Transverse colon (tissue), 4 donors: ENCODE measurements at regions not wholly inside any gene's neighbourhood (a gene's known extent, or its start where the extent isn't known, plus 50 kb on each side); places are given as distances from the start of the nearest gene placed in this dataset.

Experiments
- EP300 ChIP-seq: sonication (generic); formaldehyde crosslinking; IDR thresholded peaks from one replicate; pipeline ENCODE4 v1.6.1; 2017; ENCODE audit warnings: antibody characterized with exemption, low read depth
- POLR2A ChIP-seq: fragments of 450-650 bp; IDR thresholded peaks from one replicate; pipeline ENCODE4 v1.6.1; 2016; ENCODE audit warnings: antibody characterized with exemption, mild to moderate bottlenecking, moderate library complexity
- POLR2AphosphoS5 ChIP-seq, 3 donors: sonication (generic); formaldehyde crosslinking; IDR thresholded peaks; one replicate each; pipeline ENCODE4 v1.6.1; 2016; ENCODE audit warnings: antibody characterized with exemption in 3 of 3
- TF ChIP-seq, protein P1 (sequence below), 5 experiments: fragments of 200-600 bp in 3 of 5; fragments of 450-650 bp in 2 of 5; sonication (generic) in 3 of 5; IDR thresholded peaks; 1 replicate in 2 of 5; 2 replicates in 3 of 5; pipeline ENCODE4 v1.5.1; 2016 to 2017; ENCODE audit warnings: antibody characterized with exemption in 5 of 5, inconsistent platforms in 3 of 5, mild to moderate bottlenecking in 2 of 5, moderate library complexity in 1 of 5

- TF ChIP-seq EP300 (no peak), POLR2A (no peak), POLR2AphosphoS5 (IDR thresholded peaks at IDR 0.05) (no peak)
- TF ChIP-seq, protein P1, sequence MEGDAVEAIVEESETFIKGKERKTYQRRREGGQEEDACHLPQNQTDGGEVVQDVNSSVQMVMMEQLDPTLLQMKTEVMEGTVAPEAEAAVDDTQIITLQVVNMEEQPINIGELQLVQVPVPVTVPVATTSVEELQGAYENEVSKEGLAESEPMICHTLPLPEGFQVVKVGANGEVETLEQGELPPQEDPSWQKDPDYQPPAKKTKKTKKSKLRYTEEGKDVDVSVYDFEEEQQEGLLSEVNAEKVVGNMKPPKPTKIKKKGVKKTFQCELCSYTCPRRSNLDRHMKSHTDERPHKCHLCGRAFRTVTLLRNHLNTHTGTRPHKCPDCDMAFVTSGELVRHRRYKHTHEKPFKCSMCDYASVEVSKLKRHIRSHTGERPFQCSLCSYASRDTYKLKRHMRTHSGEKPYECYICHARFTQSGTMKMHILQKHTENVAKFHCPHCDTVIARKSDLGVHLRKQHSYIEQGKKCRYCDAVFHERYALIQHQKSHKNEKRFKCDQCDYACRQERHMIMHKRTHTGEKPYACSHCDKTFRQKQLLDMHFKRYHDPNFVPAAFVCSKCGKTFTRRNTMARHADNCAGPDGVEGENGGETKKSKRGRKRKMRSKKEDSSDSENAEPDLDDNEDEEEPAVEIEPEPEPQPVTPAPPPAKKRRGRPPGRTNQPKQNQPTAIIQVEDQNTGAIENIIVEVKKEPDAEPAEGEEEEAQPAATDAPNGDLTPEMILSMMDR (IDR thresholded peaks at IDR 0.05): no peak
Observed at GRCh38 chr5:33048315-33048714, 337.2 kb downstream of the NPR3 start.
